ENCODE measurements at regions not wholly inside any gene's neighbourhood (a gene's known extent, or its start where the extent isn't known, plus 50 kb on each side); places are given as distances from the start of the nearest gene placed in this dataset.

GRCh38 chr14:101196051-101196712 lies 292.7 kb upstream of the RTL1 start (continued):
- TF ChIP-seq ELK1 (IDR thresholded peaks at IDR 0.05; ENCODE audit: borderline replicate concordance, low read depth, low read length) (no peak), RCOR1 (IDR thresholded peaks at IDR 0.05; ENCODE audit: insufficient replicate concordance, low read length) (no peak), MAZ (IDR thresholded peaks at IDR 0.05; ENCODE audit: borderline replicate concordance, low read depth, low read length) (no peak), BHLHE40 (IDR thresholded peaks at IDR 0.05; ENCODE audit: low read depth, low read length) (no peak)
